A549 (cell line): ENCODE measurements at regions not wholly inside any gene's neighbourhood (a gene's known extent, or its start where the extent isn't known, plus 50 kb on each side); places are given as distances from the start of the nearest gene placed in this dataset.

Experiments used
- MAZ ChIP-seq: fragments of 150-350 bp; IDR thresholded peaks from 2 replicates; pipeline ENCODE4 v1.6.1; 2014; ENCODE audit warnings: antibody characterized with exemption, low read depth, low read length, borderline replicate concordance
- RAD21 ChIP-seq, 2 experiments: fragments of >200 bp in 1 of 2; sonication (Bioruptor Twin) in 1 of 2; formaldehyde crosslinking in 1 of 2; IDR thresholded peaks in 1 of 2; conservative IDR thresholded peaks in 1 of 2; 2 replicates in 1 of 2; 3 replicates in 1 of 2; pipeline ENCODE4 v1.6.1; 2012 to 2018; ENCODE audit warnings: inconsistent platforms in 1 of 2
- SMC3 ChIP-seq: fragments of >200 bp; sonication (Bioruptor Twin); formaldehyde crosslinking; IDR thresholded peaks from 3 replicates; pipeline ENCODE4 v1.6.1; 2018; ENCODE audit warnings: inconsistent platforms
- TF ChIP-seq, protein P1 (sequence below): fragments of >200 bp; sonication (Bioruptor Twin); formaldehyde crosslinking; IDR thresholded peaks from 3 replicates; pipeline ENCODE4 v1.5.1; 2016
- TF ChIP-seq, protein P2 (sequence below): fragments of 250-450 bp; sonication (Bioruptor Pico); IDR thresholded peaks from 2 replicates; pipeline ENCODE4 v1.5.0; 2020; ENCODE audit warnings: low read depth, mild to moderate bottlenecking, moderate library complexity

DNA sequence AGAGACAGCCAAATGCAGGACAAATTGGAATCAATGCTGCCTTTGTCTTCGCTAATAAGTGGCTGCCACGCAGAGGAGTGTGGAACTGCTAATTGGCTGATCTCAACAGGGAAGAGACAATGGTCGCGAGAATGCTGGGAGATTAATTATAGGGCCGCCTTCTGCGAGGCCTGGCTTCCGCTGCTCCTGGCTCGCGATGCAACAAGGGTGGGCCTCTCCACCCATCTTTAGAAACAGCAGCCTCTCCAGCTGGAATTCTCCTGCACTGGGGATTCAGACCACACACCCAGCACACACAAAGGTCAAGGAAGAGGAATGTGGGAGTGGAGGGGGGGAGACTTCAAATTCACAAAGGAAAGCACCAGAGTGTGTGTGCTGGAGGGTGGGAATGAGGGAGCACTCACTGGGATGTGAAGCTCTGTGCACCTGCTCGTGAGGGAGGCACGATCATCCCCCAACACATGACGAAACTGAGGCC, 200.7 kb upstream of the GRIK3 start:
- TF ChIP-seq RAD21 (conservative IDR thresholded peaks at IDR 0.05 in 1 of 2, IDR thresholded peaks at IDR 0.05 in 1 of 2), result no peak
- TF ChIP-seq, protein P1, sequence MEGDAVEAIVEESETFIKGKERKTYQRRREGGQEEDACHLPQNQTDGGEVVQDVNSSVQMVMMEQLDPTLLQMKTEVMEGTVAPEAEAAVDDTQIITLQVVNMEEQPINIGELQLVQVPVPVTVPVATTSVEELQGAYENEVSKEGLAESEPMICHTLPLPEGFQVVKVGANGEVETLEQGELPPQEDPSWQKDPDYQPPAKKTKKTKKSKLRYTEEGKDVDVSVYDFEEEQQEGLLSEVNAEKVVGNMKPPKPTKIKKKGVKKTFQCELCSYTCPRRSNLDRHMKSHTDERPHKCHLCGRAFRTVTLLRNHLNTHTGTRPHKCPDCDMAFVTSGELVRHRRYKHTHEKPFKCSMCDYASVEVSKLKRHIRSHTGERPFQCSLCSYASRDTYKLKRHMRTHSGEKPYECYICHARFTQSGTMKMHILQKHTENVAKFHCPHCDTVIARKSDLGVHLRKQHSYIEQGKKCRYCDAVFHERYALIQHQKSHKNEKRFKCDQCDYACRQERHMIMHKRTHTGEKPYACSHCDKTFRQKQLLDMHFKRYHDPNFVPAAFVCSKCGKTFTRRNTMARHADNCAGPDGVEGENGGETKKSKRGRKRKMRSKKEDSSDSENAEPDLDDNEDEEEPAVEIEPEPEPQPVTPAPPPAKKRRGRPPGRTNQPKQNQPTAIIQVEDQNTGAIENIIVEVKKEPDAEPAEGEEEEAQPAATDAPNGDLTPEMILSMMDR, result no peak
- no peak for TF ChIP-seq MAZ
- no peak for TF ChIP-seq SMC3
- TF ChIP-seq, protein P2, sequence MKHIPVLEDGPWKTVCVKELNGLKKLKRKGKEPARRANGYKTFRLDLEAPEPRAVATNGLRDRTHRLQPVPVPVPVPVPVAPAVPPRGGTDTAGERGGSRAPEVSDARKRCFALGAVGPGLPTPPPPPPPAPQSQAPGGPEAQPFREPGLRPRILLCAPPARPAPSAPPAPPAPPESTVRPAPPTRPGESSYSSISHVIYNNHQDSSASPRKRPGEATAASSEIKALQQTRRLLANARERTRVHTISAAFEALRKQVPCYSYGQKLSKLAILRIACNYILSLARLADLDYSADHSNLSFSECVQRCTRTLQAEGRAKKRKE (CRISPR knock-in tag), result no peak
